Activated CD8-positive, alpha-beta T cell treated with anti-CD3 and anti-CD28 coated beads for 36 hours (primary cell): ENCODE measurements at regions not wholly inside any gene's neighbourhood (a gene's known extent, or its start where the extent isn't known, plus 50 kb on each side); places are given as distances from the start of the nearest gene placed in this dataset.

Experiments
- ATAC-seq: fragments of 200-7000 bp; cut with Tn5 transposase; one replicate; pipeline ENCODE4 v1.10.0; 2021; ENCODE audit warnings: mild to moderate bottlenecking, moderate library complexity
- CTCF ChIA-PET: fragments of 350-600 bp; sonication (Branson Sonifier 250); formaldehyde crosslinking; loops from one replicate; lab custom pipeline; 2021; ENCODE audit warnings: antibody characterized with exemption; lab: Charles Lee
- POLR2A ChIA-PET: fragments of 350-600 bp; sonication (Branson Sonifier 250); formaldehyde crosslinking; loops from one replicate; lab custom pipeline; 2021; ENCODE audit warnings: antibody characterized with exemption; lab: Charles Lee
- DNase-seq: peaks from one replicate; pipeline ENCODE4 v3.0.0-alpha.2; 2020
- H3K27ac Mint-ChIP-seq: one replicate; pipeline ENCODE4 v1.8.0; 2021; ENCODE audit warnings: mild to moderate bottlenecking, mixed read lengths
- H3K27me3 Mint-ChIP-seq: one replicate; pipeline ENCODE4 v1.8.0; 2021; ENCODE audit warnings: mixed read lengths
- H3K36me3 Mint-ChIP-seq: one replicate; pipeline ENCODE4 v1.8.0; 2021; ENCODE audit warnings: low read depth, mixed read lengths
- H3K4me1 Mint-ChIP-seq: one replicate; pipeline ENCODE4 v1.8.0; 2021; ENCODE audit warnings: low read depth, mixed read lengths
- H3K4me3 Mint-ChIP-seq: one replicate; pipeline ENCODE4 v1.8.0; 2021; ENCODE audit warnings: mild to moderate bottlenecking, moderate library complexity, mixed read lengths
- H3K9me3 Mint-ChIP-seq: one replicate; pipeline ENCODE4 v1.8.0; 2021; ENCODE audit warnings: mixed read lengths
- intact Hi-C: fragments of 100-400 bp; cut with micrococcal nuclease; formaldehyde crosslinking; loops from one replicate; pipeline ENCODE4 v1.10.0; 2022
- TF ChIP-seq, protein P1 (sequence below): fragments of 200-600 bp; IDR thresholded peaks from one replicate; pipeline ENCODE4 v1.8.0; 2022; ENCODE audit warnings: antibody characterized with exemption, mild to moderate bottlenecking

DNA sequence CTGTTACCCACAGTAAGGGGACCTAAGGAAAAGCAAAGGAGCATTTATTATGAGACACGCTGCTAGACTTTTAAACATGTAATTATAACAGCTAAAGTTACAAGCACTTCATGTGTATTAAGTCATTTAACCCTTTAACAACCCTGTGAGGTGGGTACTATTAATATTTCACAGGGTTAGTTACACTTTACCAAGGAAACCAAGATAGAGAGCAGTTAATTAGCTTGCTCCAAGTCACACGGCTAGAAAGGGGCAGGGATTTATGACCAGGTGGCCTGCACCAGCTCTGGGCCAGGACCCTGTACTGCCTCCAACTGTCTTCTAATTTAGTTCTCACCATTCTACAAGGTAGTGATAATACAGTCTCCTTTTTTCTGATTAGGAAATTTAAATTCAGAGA, 74.9 kb downstream of the RPL27A start:
- TF ChIP-seq, protein P1, sequence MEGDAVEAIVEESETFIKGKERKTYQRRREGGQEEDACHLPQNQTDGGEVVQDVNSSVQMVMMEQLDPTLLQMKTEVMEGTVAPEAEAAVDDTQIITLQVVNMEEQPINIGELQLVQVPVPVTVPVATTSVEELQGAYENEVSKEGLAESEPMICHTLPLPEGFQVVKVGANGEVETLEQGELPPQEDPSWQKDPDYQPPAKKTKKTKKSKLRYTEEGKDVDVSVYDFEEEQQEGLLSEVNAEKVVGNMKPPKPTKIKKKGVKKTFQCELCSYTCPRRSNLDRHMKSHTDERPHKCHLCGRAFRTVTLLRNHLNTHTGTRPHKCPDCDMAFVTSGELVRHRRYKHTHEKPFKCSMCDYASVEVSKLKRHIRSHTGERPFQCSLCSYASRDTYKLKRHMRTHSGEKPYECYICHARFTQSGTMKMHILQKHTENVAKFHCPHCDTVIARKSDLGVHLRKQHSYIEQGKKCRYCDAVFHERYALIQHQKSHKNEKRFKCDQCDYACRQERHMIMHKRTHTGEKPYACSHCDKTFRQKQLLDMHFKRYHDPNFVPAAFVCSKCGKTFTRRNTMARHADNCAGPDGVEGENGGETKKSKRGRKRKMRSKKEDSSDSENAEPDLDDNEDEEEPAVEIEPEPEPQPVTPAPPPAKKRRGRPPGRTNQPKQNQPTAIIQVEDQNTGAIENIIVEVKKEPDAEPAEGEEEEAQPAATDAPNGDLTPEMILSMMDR, result no peak
- ChIA-PET POLR2A (no interaction called here), CTCF (no interaction called here)
- Mint-ChIP-seq H3K27me3 (no peaks in the 10 kb centered on the region), H3K4me3 (no peak overlapping the region), H3K27ac (no peak overlapping the region), H3K36me3 (no peaks in the 10 kb centered on the region), H3K9me3 (no peaks in the 10 kb centered on the region), H3K4me1 (no peaks in the 10 kb centered on the region)
- DNase-seq, result no peak
- ATAC-seq, result no peak
- intact Hi-C loops, result no loop called here

DNA sequence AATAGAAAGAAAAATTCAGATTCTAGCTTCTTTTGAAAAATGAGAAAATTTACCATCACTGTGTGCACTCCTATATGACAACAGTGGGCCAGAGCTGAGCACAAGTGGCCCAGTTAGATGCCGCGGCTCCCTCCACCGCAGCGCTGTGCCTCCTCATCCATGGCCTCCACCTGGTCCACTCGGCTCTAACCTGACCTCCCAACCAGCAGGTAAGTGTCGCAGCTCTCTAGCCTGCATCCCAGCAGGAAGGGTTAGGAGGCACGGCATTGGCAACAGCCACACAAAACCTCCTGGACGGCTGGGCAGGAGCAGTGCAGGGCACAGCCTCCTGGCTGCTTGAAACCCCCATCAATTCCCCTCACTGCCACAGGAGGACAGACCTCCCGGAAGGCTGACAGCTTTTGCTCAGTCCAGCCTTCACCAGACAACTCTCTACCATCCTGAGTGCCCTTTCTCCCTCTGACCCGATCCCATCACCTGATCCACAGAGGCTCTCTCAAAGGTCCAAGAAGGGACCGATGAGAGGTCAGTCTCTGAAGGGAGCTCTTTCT, 76.1 kb downstream of the RPL27A start:
- Mint-ChIP-seq H3K9me3 (no peaks in the 10 kb centered on the region), H3K36me3 (no peaks in the 10 kb centered on the region), H3K27ac (no peak overlapping the region), H3K4me1 (no peaks in the 10 kb centered on the region), H3K4me3 (no peak overlapping the region), H3K27me3 (no peaks in the 10 kb centered on the region)
- intact Hi-C loops, result no loop called here
- no peak for ATAC-seq
- TF ChIP-seq, protein P1, result no peak
- DNase-seq, result no peak
- POLR2A ChIA-PET, result interaction anchor here (0.7 to 1.4 kb wide), 3 partner anchors 8 to 189 kb away, joined by 3 to 4 read pairs (median 3); no protein-coding TSS in a partner anchor
- CTCF ChIA-PET, result interaction anchor here (1.3 to 2.0 kb wide), 2 partner anchors 379 to 495 kb away, joined by 3 to 4 read pairs; partner anchors contain the start of gene LMO1

DNA sequence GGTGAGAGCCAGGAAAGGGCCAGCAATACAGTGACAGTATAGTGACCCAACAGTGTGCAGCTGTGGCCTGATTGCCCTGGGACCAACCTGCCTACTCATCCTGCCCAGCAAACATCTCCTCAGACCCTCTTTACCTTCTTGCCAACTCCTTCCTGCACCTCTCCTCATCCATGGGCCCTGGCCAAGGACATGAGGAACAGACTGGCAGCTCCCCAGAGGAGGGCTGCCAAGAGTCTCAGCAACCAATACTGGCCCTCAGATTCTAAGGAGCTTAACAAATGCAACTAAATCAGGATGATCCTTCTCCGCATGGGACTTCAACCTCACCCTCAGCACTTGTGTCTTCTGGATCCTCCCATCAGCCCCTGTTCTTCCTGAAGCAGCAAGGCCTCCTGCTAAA, 77.0 kb downstream of the RPL27A start:
- ChIA-PET POLR2A (interaction anchor here (1.4 kb wide), 1 partner anchor 9 kb away, joined by 4 read pairs; no protein-coding TSS in a partner anchor), CTCF (interaction anchor here (2.0 kb wide), 1 partner anchor 378 kb away, joined by 4 read pairs; no protein-coding TSS in a partner anchor)
- Mint-ChIP-seq H3K9me3 (no peaks in the 10 kb centered on the region), H3K27me3 (no peaks in the 10 kb centered on the region), H3K36me3 (no peaks in the 10 kb centered on the region), H3K4me3 (no peak overlapping the region), H3K27ac (no peak overlapping the region), H3K4me1 (no peaks in the 10 kb centered on the region)
- DNase-seq, result no peak
- intact Hi-C loops, result no loop called here
- TF ChIP-seq, protein P1, result no peak
- ATAC-seq, result no peak

DNA sequence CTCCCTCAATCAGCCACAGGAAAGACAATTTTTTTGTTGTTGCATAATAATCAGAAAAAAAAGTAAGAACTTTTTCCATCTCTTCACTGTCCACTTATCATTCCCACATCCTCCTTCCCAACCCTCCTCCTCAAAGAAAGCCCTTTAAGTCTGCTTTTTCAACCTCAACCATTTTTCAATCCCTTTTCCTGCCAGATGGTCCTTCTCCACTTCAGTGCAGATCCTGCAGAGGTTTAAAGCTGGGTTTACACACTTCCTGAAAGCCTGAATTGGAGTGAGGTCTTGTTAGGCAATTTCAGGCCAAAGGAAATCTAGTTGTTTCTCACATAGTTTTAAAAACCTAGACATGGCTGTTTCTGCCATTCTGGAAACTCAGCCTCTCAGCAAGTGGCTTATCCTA, 78.3 kb downstream of the RPL27A start:
- Mint-ChIP-seq H3K4me1 (no peaks in the 10 kb centered on the region), H3K36me3 (no peaks in the 10 kb centered on the region), H3K27me3 (no peaks in the 10 kb centered on the region), H3K27ac (no peak overlapping the region), H3K4me3 (no peak overlapping the region), H3K9me3 (no peaks in the 10 kb centered on the region)
- no peak for DNase-seq
- no peak for ATAC-seq
- ChIA-PET CTCF (no interaction called here), POLR2A (interaction anchor here (1.3 kb wide), 1 partner anchor 11 kb away, joined by 3 read pairs; no protein-coding TSS in a partner anchor)
- TF ChIP-seq, protein P1, result no peak
- intact Hi-C loops, result no loop called here

DNA sequence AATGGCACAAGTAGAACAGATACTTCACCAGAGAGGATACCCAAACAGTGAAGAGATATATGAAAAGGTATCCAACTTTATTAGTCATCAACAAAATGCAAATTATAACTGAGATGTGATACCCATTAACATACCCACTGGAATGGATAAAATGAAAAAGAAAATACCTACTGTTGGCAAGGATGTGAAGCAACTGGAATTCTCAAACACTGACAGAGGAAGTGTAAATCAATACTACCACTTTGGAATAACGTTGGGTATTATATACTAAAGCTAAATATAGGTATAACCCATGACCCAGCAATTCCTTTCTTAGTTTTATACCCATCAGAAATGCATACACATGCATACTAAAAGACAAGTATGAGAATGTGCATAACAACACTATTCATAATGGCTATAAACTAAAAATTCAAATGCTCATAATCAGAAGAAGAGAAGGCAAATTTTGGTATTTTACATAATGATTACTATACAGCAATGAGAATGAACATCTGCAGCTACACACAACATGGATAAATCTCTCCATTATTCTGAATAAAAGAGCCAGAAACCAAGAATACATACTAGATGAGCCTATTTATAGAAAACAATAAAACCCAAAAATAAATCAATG, 80.6 kb downstream of the RPL27A start:
- ChIA-PET POLR2A (no interaction called here), CTCF (no interaction called here)
- no peaks in the 10 kb centered on the region for H3K4me1 Mint-ChIP-seq
- TF ChIP-seq, protein P1, result no peak
- H3K36me3 Mint-ChIP-seq, result no peaks in the 10 kb centered on the region
- no peak overlapping the region for H3K4me3 Mint-ChIP-seq
- no peak for ATAC-seq
- H3K27ac Mint-ChIP-seq, result no peak overlapping the region
- DNase-seq, result no peak
- intact Hi-C loops, result no loop called here
- H3K27me3 Mint-ChIP-seq, result no peaks in the 10 kb centered on the region
- H3K9me3 Mint-ChIP-seq, result no peaks in the 10 kb centered on the region
